ENCODE measurements at regions not wholly inside any gene's neighbourhood (a gene's known extent, or its start where the extent isn't known, plus 50 kb on each side); places are given as distances from the start of the nearest gene placed in this dataset.

DNA sequence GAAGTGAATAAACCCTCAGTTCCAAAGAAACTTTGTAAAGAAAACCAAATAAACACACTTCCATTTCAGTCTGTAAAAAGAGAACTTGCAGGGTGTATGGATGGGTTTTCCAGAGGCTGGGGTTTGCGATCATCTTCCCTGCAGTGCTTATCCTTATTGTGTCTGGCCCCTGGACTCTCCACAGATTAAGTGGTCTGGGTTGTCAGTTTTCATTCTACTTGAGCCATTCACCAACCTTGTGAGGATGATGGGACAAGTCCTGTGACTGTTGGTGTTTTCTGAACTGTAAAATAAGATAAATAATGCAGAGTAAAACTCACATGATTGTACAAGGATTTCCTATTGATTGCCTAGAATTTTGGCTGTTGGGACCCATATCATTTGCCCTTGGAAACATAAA, 166.1 kb upstream of the MOCS2 start:
- DNase-seq (no peak), ATAC-seq (no peak)
- intact Hi-C loops (cut with micrococcal nuclease) = no loop called here
- TF ChIP-seq, protein P1, sequence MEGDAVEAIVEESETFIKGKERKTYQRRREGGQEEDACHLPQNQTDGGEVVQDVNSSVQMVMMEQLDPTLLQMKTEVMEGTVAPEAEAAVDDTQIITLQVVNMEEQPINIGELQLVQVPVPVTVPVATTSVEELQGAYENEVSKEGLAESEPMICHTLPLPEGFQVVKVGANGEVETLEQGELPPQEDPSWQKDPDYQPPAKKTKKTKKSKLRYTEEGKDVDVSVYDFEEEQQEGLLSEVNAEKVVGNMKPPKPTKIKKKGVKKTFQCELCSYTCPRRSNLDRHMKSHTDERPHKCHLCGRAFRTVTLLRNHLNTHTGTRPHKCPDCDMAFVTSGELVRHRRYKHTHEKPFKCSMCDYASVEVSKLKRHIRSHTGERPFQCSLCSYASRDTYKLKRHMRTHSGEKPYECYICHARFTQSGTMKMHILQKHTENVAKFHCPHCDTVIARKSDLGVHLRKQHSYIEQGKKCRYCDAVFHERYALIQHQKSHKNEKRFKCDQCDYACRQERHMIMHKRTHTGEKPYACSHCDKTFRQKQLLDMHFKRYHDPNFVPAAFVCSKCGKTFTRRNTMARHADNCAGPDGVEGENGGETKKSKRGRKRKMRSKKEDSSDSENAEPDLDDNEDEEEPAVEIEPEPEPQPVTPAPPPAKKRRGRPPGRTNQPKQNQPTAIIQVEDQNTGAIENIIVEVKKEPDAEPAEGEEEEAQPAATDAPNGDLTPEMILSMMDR (IDR thresholded peaks at IDR 0.05) = no peak
- Mint-ChIP-seq H3K4me3 (no peak overlapping the region), H3K4me1 (ENCODE audit: low read depth) (no peaks in the 10 kb centered on the region), H3K9me3 (peaks cover 2% of the 10 kb centered on the region), H3K27me3 (no peaks in the 10 kb centered on the region), H3K27ac (no peak overlapping the region), H3K36me3 (ENCODE audit: low read depth) (no peaks in the 10 kb centered on the region)
- CTCF ChIA-PET = no interaction called here
- POLR2A ChIA-PET = no interaction called here

DNA sequence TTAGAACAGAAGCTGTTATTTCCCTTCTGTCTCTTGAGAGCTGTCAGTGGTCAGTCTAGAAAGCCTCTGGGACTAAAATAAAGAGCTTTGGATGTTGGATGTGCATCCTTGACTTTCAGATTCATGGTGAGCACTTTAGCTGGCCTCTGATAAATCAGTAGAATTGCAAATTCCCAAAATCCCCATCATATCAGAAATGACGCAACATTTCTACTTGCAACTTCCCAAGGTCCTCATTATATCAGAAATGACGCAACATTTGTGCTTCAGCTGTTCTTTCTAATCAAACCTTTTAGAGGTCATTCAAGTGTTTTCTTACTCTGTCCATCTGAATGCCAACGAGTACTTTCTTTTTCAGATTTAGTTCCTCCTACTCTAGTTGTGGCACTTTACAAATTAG, 167.3 kb upstream of the MOCS2 start:
- POLR2A ChIA-PET = no interaction called here
- no peaks in the 10 kb centered on the region for H3K9me3 Mint-ChIP-seq
- intact Hi-C loops (cut with micrococcal nuclease) = no loop called here
- TF ChIP-seq, protein P1 (IDR thresholded peaks at IDR 0.05) = no peak
- no peaks in the 10 kb centered on the region for H3K36me3 Mint-ChIP-seq (ENCODE audit: low read depth)
- ATAC-seq (no peak), DNase-seq (no peak)
- no peak overlapping the region for H3K4me3 Mint-ChIP-seq
- CTCF ChIA-PET = no interaction called here
- no peak overlapping the region for H3K27ac Mint-ChIP-seq
- H3K4me1 Mint-ChIP-seq (ENCODE audit: low read depth) = no peaks in the 10 kb centered on the region
- no peaks in the 10 kb centered on the region for H3K27me3 Mint-ChIP-seq

DNA sequence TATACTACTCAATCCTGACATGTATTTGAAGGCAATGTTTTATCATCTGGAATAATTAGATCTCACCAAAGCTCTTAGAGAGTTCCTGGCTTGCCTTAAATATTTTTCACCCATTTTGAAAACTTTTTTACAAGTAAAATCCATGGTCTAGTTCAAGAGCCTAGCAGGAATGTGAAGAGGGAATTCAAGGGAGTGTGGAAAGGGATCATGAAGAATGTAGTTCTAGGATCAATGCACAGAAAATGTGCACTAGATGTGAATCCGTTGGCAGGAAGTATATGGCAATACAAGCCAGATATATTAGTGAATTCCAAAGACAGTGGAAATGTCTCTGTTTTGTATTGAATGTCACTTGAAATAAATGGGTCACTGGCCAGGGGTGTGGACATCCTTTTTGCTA, 167.9 kb upstream of the MOCS2 start:
- intact Hi-C loops (cut with micrococcal nuclease) = no loop called here
- H3K36me3 Mint-ChIP-seq (ENCODE audit: low read depth) = no peaks in the 10 kb centered on the region
- no peaks in the 10 kb centered on the region for H3K9me3 Mint-ChIP-seq
- TF ChIP-seq, protein P1 (IDR thresholded peaks at IDR 0.05) = no peak
- ChIA-PET CTCF (no interaction called here), POLR2A (no interaction called here)
- no peaks in the 10 kb centered on the region for H3K27me3 Mint-ChIP-seq
- no peaks in the 10 kb centered on the region for H3K4me1 Mint-ChIP-seq (ENCODE audit: low read depth)
- H3K27ac Mint-ChIP-seq = no peak overlapping the region
- H3K4me3 Mint-ChIP-seq = no peak overlapping the region
- DNase-seq = no peak
- no peak for ATAC-seq

DNA sequence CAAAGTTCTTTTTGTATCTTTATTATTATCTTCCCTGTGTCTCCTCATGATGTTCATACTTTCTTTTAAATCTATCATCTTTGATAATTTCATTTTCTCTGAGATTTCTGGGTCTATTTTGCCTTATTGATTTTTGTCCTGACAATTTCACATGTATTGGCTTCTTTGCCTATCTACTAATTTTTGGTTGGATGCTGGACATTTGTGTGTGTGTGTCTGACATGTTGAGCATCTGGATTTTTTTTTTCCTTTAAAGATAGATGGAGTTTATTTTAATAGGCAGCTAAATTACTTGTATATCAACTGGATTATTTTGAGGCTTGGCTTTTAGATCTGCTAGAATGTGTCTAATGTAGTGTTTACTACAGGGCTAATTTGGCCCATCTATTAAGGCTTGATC, 178.0 kb upstream of the MOCS2 start:
- CTCF ChIA-PET = interaction anchor here (0.6 kb wide), 1 partner anchor 922 kb away, joined by 4 read pairs; no protein-coding TSS in a partner anchor
- intact Hi-C loops (cut with micrococcal nuclease) = no loop called here
- POLR2A ChIA-PET = no interaction called here
- no peaks in the 10 kb centered on the region for H3K4me1 Mint-ChIP-seq (ENCODE audit: low read depth)
- H3K4me3 Mint-ChIP-seq = no peak overlapping the region
- ATAC-seq (no peak), DNase-seq (no peak)
- no peak overlapping the region for H3K27ac Mint-ChIP-seq
- H3K27me3 Mint-ChIP-seq = peaks cover 2% of the 10 kb centered on the region
- H3K36me3 Mint-ChIP-seq (ENCODE audit: low read depth) = no peaks in the 10 kb centered on the region
- TF ChIP-seq, protein P1 (IDR thresholded peaks at IDR 0.05) = no peak
- peaks cover 12% of the 10 kb centered on the region for H3K9me3 Mint-ChIP-seq

DNA sequence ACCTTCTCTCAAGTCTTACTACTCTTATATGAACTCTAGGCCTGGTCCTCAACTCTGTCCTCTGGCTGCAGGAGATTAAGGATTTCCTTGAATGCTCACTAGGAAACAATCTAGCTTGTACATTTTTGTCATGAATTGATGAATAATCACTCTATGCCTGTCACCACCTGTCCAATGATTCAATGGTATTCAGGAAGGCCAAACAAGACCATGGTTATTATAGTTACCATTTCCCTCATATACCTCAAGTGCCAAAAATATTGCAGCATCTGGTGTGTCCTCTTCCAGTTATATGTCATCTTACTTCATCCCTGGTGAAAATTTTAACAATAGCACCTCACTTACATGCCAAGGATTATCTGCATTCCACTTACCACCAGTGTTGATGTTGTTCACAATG, 179.0 kb upstream of the MOCS2 start:
- H3K36me3 Mint-ChIP-seq (ENCODE audit: low read depth) = no peaks in the 10 kb centered on the region
- no peaks in the 10 kb centered on the region for H3K4me1 Mint-ChIP-seq (ENCODE audit: low read depth)
- ChIA-PET POLR2A (no interaction called here), CTCF (no interaction called here)
- no peak overlapping the region for H3K27ac Mint-ChIP-seq
- ATAC-seq (no peak), DNase-seq (no peak)
- peaks cover 12% of the 10 kb centered on the region for H3K9me3 Mint-ChIP-seq
- peaks cover 2% of the 10 kb centered on the region for H3K27me3 Mint-ChIP-seq
- no peak overlapping the region for H3K4me3 Mint-ChIP-seq
- TF ChIP-seq, protein P1 (IDR thresholded peaks at IDR 0.05) = no peak
- intact Hi-C loops (cut with micrococcal nuclease) = no loop called here

Data from activated CD8-positive, alpha-beta T cell treated with anti-CD3 and anti-CD28 coated beads for 36 hours (primary cell).